ENCODE measurements at regions not wholly inside any gene's neighbourhood (a gene's known extent, or its start where the extent isn't known, plus 50 kb on each side); places are given as distances from the start of the nearest gene placed in this dataset.
"Not testable (repeated sequence)": the region's sequence is repeated elsewhere in the genome, so short reads cannot be mapped to it uniquely, and the experiment has no call there.

DNA sequence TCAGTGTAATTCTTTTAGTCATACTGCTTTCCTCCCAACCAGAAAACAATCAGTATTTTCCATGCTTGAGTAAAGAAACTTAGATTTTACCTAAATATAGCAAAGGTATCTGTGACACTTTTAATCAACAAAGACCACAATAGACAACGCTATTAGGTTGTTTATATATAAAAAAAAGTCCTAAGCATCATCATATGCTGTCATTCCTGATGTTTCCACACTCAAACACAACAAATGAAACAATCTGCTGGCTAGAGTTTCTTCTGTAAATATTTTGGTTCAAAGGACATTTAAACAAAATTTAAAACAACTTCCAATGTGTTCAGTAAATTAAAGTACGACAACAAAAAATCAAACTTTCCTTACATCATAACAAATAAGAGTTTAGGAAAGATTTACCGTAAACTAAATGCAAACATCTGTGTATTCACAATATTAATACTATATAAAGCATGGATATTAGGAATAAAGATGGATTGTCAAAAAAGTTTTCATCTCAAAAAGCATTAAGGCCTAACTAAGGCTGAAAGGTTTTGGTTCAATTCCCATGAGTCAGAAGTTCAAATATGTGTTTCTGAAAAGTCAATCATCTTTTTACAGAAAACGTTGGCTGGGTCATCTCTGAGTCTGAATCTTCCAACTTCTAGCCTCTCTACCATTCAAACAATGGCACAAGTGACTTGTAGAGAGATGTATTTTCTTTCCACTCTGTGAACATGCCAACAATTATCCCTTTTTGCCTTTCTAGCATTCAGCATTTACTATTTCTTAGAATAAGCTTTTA is 157.1 kb downstream of the CRPPA start:
- H3K27ac ChIP-seq (ENCODE audit: insufficient read depth, low read length), result no peak overlapping the region
- no peak for TF ChIP-seq EZH2 (IDR thresholded peaks at IDR 0.05; ENCODE audit: low read length, missing control alignments)
- TF ChIP-seq, protein P1, sequence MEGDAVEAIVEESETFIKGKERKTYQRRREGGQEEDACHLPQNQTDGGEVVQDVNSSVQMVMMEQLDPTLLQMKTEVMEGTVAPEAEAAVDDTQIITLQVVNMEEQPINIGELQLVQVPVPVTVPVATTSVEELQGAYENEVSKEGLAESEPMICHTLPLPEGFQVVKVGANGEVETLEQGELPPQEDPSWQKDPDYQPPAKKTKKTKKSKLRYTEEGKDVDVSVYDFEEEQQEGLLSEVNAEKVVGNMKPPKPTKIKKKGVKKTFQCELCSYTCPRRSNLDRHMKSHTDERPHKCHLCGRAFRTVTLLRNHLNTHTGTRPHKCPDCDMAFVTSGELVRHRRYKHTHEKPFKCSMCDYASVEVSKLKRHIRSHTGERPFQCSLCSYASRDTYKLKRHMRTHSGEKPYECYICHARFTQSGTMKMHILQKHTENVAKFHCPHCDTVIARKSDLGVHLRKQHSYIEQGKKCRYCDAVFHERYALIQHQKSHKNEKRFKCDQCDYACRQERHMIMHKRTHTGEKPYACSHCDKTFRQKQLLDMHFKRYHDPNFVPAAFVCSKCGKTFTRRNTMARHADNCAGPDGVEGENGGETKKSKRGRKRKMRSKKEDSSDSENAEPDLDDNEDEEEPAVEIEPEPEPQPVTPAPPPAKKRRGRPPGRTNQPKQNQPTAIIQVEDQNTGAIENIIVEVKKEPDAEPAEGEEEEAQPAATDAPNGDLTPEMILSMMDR (conservative IDR thresholded peaks at IDR 0.05 in 1 of 2, IDR thresholded peaks at IDR 0.05 in 1 of 2; ENCODE audit: low read depth in 1 of 2, low read length in 2 of 2), result no peak
- no peaks in the 10 kb centered on the region for H3K79me2 ChIP-seq (ENCODE audit: control insufficient read depth, insufficient read depth, low read length)
- no peaks in the 10 kb centered on the region for H4K20me1 ChIP-seq (ENCODE audit: control insufficient read depth, extremely low read depth, insufficient read depth, low read length)
- peak in 1 of 2 donors; percentile 30 for DNase-seq (ENCODE audit: low read depth in 2 of 2)
- H3K4me1 ChIP-seq (ENCODE audit: control insufficient read depth, extremely low read depth, insufficient read depth, low read length), result peaks cover 2% of the 10 kb centered on the region
- no peak overlapping the region for H3K9ac ChIP-seq (ENCODE audit: insufficient read depth, low read length)
- H3K9me3 ChIP-seq (ENCODE audit: control insufficient read depth, insufficient read depth, low read depth, low read length), result no peaks in the 10 kb centered on the region
- no peak overlapping the region for H3K4me3 ChIP-seq (replicated peaks in 1 of 4; ENCODE audit: control extremely low read depth in 1 of 4, insufficient read depth in 1 of 4, low read depth in 3 of 4, low read length in 4 of 4)
- H3K36me3 ChIP-seq (ENCODE audit: control insufficient read depth, insufficient read depth, low read length), result no peaks in the 10 kb centered on the region
- no peak overlapping the region for H3K4me2 ChIP-seq (ENCODE audit: extremely low read depth, insufficient read depth, low read length)
- no peaks in the 10 kb centered on the region for H3K27me3 ChIP-seq (ENCODE audit: control insufficient read depth, insufficient read depth, low read length)
- H2AFZ ChIP-seq (ENCODE audit: low read length), result no peak overlapping the region

DNA sequence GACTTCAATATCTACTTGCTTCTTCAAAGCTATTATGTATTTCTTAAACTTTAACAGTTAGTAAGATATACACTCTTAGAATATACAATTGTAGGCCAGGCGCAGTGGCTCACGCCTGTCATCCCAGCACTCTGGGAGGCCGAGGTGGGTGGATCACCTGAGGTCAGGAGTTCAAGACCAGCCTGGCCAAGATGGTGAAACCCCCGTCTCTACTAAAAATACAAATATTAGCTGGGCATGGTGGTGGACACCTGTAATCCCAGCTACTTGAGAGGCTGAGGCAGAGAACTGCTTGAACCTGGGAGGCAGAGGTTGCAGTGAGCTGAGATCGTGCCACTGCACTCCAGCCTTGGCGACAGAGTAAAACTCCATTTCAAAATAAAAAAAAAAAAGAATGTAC is 158.0 kb downstream of the CRPPA start:
- H3K79me2 ChIP-seq (ENCODE audit: control insufficient read depth, insufficient read depth, low read length); H3K27me3 ChIP-seq (ENCODE audit: control insufficient read depth, insufficient read depth, low read length); H3K4me2 ChIP-seq (ENCODE audit: extremely low read depth, insufficient read depth, low read length); H3K36me3 ChIP-seq (ENCODE audit: control insufficient read depth, insufficient read depth, low read length); H3K27ac ChIP-seq (ENCODE audit: insufficient read depth, low read length); H3K4me1 ChIP-seq (ENCODE audit: control insufficient read depth, extremely low read depth, insufficient read depth, low read length); H3K4me3 ChIP-seq (replicated peaks in 1 of 4; ENCODE audit: control extremely low read depth in 1 of 4, insufficient read depth in 1 of 4, low read depth in 3 of 4, low read length in 4 of 4); H2AFZ ChIP-seq (ENCODE audit: low read length); H3K9ac ChIP-seq (ENCODE audit: insufficient read depth, low read length); H4K20me1 ChIP-seq (ENCODE audit: control insufficient read depth, extremely low read depth, insufficient read depth, low read length); H3K9me3 ChIP-seq (ENCODE audit: control insufficient read depth, insufficient read depth, low read depth, low read length); DNase-seq (ENCODE audit: low read depth in 2 of 2): not testable (repeated sequence)

DNA sequence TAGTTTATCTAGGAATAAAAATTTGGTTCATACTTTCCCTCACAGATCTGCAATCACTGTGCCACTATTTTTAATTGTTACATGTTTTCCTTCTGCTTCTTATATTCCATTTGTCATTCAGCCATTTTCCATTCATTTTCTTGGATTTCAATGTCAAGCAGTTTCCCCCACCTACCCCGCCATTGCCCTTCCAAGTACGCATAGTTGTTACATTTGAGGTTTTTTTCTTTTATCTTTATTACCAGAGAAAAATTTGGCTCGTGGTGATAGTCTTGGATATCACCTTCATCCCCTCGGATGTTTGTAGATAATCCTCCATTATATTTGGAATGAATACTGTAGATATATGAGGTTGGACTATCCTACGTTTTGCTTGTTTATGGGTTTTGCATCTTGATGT is 159.7 kb downstream of the CRPPA start:
- Histone ChIP-seq H3K79me2 (ENCODE audit: control insufficient read depth, insufficient read depth, low read length) (no peaks in the 10 kb centered on the region), H3K4me1 (ENCODE audit: control insufficient read depth, extremely low read depth, insufficient read depth, low read length) (no peaks in the 10 kb centered on the region), H4K20me1 (ENCODE audit: control insufficient read depth, extremely low read depth, insufficient read depth, low read length) (no peaks in the 10 kb centered on the region), H3K9ac (ENCODE audit: insufficient read depth, low read length) (no peak overlapping the region), H3K4me3 (replicated peaks in 1 of 4; ENCODE audit: control extremely low read depth in 1 of 4, insufficient read depth in 1 of 4, low read depth in 3 of 4, low read length in 4 of 4) (no peak overlapping the region), H3K4me2 (ENCODE audit: extremely low read depth, insufficient read depth, low read length) (no peak overlapping the region), H3K36me3 (ENCODE audit: control insufficient read depth, insufficient read depth, low read length) (no peaks in the 10 kb centered on the region), H2AFZ (ENCODE audit: low read length) (no peak overlapping the region), H3K27me3 (ENCODE audit: control insufficient read depth, insufficient read depth, low read length) (no peaks in the 10 kb centered on the region), H3K27ac (ENCODE audit: insufficient read depth, low read length) (no peak overlapping the region), H3K9me3 (ENCODE audit: control insufficient read depth, insufficient read depth, low read depth, low read length) (no peaks in the 10 kb centered on the region)
- TF ChIP-seq EZH2 (IDR thresholded peaks at IDR 0.05; ENCODE audit: low read length, missing control alignments), result no peak
- TF ChIP-seq, protein P1 (conservative IDR thresholded peaks at IDR 0.05 in 1 of 2, IDR thresholded peaks at IDR 0.05 in 1 of 2; ENCODE audit: low read depth in 1 of 2, low read length in 2 of 2), result no peak
- DNase-seq (ENCODE audit: low read depth in 2 of 2), result no peak
